Peyer's patch (tissue), 4 donors: ENCODE measurements at regions not wholly inside any gene's neighbourhood (a gene's known extent, or its start where the extent isn't known, plus 50 kb on each side); places are given as distances from the start of the nearest gene placed in this dataset.

Experiments
- CTCF ChIP-seq, 6 experiments: fragments of 450-650 bp in 4 of 6; fragments of 200-600 bp in 2 of 6; sonication (generic) in 1 of 6; IDR thresholded peaks; one replicate each; pipeline ENCODE4 v1.5.1; 2017 to 2019; ENCODE audit warnings: antibody characterized with exemption in 6 of 6, mild to moderate bottlenecking in 3 of 6, moderate library complexity in 1 of 6
- POLR2A ChIP-seq, 2 donors: fragments of 450-650 bp; IDR thresholded peaks; one replicate each; pipeline ENCODE4 v1.5.1; 2017; ENCODE audit warnings: antibody characterized with exemption in 2 of 2, mild to moderate bottlenecking in 2 of 2, moderate library complexity in 2 of 2

- TF ChIP-seq CTCF (IDR thresholded peaks at IDR 0.05) (no peak), POLR2A (IDR thresholded peaks at IDR 0.05) (no peak)
Observed at GRCh38 chr12:13371367-13371766, 174.8 kb downstream of the EMP1 start.
